Parathyroid adenoma (tissue), 2 donors: ENCODE measurements at regions not wholly inside any gene's neighbourhood (a gene's known extent, or its start where the extent isn't known, plus 50 kb on each side); places are given as distances from the start of the nearest gene placed in this dataset.

ENCODE experiments used
- H2AFZ ChIP-seq: fragments of 300-600 bp; sonication (generic); one replicate; pipeline ENCODE4 v1.7.0; 2017; ENCODE audit warnings: antibody characterized with exemption, mild to moderate bottlenecking
- H3K27ac ChIP-seq: fragments of 300-600 bp; sonication (generic); one replicate; pipeline ENCODE4 v1.7.0; 2017
- H3K27me3 ChIP-seq: fragments of 300-600 bp; sonication (generic); one replicate; pipeline ENCODE4 v1.7.0; 2017; ENCODE audit warnings: low read length; ENCODE audit not compliant: control insufficient read depth, insufficient read depth
- H3K36me3 ChIP-seq: fragments of 300-600 bp; sonication (generic); one replicate; pipeline ENCODE4 v1.7.0; 2017; ENCODE audit warnings: low read length; ENCODE audit not compliant: control insufficient read depth, insufficient read depth
- H3K4me1 ChIP-seq: fragments of 300-600 bp; sonication (generic); one replicate; pipeline ENCODE4 v1.7.0; 2017; ENCODE audit warnings: control low read depth
- H3K4me2 ChIP-seq: fragments of 300-600 bp; sonication (generic); one replicate; pipeline ENCODE4 v1.7.0; 2017; ENCODE audit warnings: low read length
- H3K4me3 ChIP-seq: fragments of 300-600 bp; sonication (generic); one replicate; pipeline ENCODE4 v1.7.0; 2017; ENCODE audit warnings: low read depth, low read length
- H3K79me2 ChIP-seq: fragments of 300-600 bp; sonication (generic); one replicate; pipeline ENCODE4 v1.7.0; 2017; ENCODE audit warnings: control low read depth
- H3K9ac ChIP-seq: fragments of 300-600 bp; sonication (generic); one replicate; pipeline ENCODE4 v1.7.0; 2017; ENCODE audit warnings: mild to moderate bottlenecking
- H3K9me3 ChIP-seq: fragments of 300-600 bp; sonication (generic); one replicate; pipeline ENCODE4 v1.7.0; 2017; ENCODE audit warnings: low read length; ENCODE audit not compliant: control insufficient read depth
- TF ChIP-seq, protein P1 (sequence below): fragments of 300-600 bp; sonication (generic); IDR thresholded peaks from one replicate; pipeline ENCODE4 v1.7.0; 2017; ENCODE audit warnings: antibody characterized with exemption, mild to moderate bottlenecking
- donor health status: primary hyperparathyroidism.

DNA sequence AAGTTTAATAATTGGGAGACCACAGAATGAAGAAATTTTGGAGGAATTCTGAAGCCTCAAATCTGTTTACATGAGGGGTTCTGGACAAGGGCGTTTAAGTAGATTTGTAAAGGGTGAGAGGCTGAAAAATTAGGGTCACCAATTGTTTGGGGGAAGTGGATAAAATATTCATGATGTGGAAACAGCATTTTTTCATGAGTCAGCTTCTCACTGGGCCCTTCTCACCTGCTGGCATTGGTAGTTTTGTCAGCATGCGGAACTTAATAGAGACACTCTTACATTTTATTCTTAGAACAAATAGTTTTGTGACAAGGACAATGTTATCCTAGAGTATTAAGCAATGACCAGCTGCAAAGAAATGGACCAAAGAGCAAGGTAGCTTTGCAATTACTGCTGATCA, 634.4 kb downstream of the LRFN5 start:
- TF ChIP-seq, protein P1, sequence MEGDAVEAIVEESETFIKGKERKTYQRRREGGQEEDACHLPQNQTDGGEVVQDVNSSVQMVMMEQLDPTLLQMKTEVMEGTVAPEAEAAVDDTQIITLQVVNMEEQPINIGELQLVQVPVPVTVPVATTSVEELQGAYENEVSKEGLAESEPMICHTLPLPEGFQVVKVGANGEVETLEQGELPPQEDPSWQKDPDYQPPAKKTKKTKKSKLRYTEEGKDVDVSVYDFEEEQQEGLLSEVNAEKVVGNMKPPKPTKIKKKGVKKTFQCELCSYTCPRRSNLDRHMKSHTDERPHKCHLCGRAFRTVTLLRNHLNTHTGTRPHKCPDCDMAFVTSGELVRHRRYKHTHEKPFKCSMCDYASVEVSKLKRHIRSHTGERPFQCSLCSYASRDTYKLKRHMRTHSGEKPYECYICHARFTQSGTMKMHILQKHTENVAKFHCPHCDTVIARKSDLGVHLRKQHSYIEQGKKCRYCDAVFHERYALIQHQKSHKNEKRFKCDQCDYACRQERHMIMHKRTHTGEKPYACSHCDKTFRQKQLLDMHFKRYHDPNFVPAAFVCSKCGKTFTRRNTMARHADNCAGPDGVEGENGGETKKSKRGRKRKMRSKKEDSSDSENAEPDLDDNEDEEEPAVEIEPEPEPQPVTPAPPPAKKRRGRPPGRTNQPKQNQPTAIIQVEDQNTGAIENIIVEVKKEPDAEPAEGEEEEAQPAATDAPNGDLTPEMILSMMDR: no peak
- Histone ChIP-seq H3K79me2 (no peaks in the 10 kb centered on the region), H2AFZ (no peak overlapping the region), H3K9ac (no peak overlapping the region), H3K36me3 (no peaks in the 10 kb centered on the region), H3K4me1 (no peaks in the 10 kb centered on the region), H3K4me3 (no peak overlapping the region), H3K4me2 (no peak overlapping the region), H3K9me3 (no peaks in the 10 kb centered on the region), H3K27me3 (no peaks in the 10 kb centered on the region), H3K27ac (no peak overlapping the region)

DNA sequence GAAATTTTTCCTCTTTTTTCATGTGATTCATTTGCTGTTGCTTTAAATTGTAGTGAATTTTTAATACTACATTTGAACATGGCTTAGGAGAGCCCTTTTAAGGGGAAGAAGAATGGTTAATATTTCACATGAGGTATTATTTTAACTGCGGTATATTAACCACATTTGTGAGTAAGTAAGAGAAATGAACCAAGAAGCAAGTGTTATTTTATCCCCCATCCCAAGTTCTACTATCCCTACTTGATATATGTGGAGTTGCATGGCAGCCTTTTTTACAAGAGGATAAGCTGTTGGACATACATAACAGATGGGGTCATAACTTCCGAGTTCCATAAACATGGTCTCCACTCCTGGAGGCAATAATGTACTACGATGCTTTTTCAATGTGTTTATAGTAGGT, 623.3 kb downstream of the LRFN5 start:
- Histone ChIP-seq H3K4me3 (no peak overlapping the region), H2AFZ (no peak overlapping the region), H3K9ac (no peak overlapping the region), H3K27ac (no peak overlapping the region), H3K27me3 (no peaks in the 10 kb centered on the region), H3K9me3 (no peaks in the 10 kb centered on the region), H3K79me2 (no peaks in the 10 kb centered on the region), H3K36me3 (no peaks in the 10 kb centered on the region), H3K4me2 (no peak overlapping the region), H3K4me1 (no peaks in the 10 kb centered on the region)
- TF ChIP-seq, protein P1: no peak

DNA sequence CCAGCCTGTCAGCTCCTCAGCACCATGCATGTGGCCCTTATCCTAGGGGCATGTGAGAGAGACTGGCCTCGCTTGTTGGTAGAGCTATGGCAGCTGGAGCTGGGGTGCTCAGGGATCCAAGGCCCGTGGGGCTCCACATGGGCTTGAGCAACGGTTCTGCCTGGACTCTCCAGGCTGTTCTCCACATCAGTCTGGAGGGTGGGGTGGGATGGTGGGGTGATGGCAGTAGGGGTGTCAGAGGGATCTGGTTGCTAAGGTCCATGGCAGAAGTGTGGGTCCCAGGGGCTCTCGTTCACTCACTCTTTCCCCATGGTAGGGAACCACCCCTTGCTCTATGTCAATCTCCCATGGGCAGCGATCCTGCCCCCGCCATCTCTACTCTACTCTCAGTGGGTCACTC, 622.6 kb downstream of the LRFN5 start:
- TF ChIP-seq, protein P1: no peak
- H3K27me3 ChIP-seq: no peaks in the 10 kb centered on the region

DNA sequence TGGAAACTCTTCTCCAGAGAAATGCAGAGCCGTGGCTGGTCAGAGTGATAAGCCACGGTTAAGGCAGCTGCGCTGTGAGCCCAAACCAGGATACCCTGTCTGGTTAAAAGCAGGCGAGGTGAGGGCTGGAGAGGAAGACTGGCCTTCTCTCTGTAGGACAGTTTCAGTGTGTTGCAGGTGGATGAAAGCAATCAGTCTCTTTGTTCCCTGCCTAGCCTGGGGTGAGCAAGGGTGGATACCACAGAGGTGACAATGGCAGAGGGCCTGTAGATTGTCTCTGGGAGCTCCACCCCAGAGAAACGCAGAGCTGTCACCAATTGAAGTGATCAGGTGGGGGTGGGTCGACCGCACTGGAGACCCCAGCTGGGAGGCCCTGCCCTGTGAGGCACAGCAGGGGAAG, 621.9 kb downstream of the LRFN5 start:
- no peak overlapping the region for H3K9ac ChIP-seq
- no peak overlapping the region for H2AFZ ChIP-seq
- no peaks in the 10 kb centered on the region for H3K4me1 ChIP-seq
- H3K79me2 ChIP-seq: no peaks in the 10 kb centered on the region
- TF ChIP-seq, protein P1: no peak
- no peak overlapping the region for H3K4me3 ChIP-seq
- H3K9me3 ChIP-seq: no peaks in the 10 kb centered on the region
- H3K27me3 ChIP-seq: no peaks in the 10 kb centered on the region
- H3K36me3 ChIP-seq: no peaks in the 10 kb centered on the region
- H3K27ac ChIP-seq: no peak overlapping the region
- no peak overlapping the region for H3K4me2 ChIP-seq

More for the DNA sequence above, 622.6 kb downstream of the LRFN5 start:
- Histone ChIP-seq H3K27ac (no peak overlapping the region), H3K4me3 (no peak overlapping the region), H3K36me3 (no peaks in the 10 kb centered on the region), H3K4me1 (no peaks in the 10 kb centered on the region), H3K9me3 (no peaks in the 10 kb centered on the region), H3K9ac (no peak overlapping the region), H2AFZ (no peak overlapping the region), H3K79me2 (no peaks in the 10 kb centered on the region), H3K4me2 (no peak overlapping the region)

DNA sequence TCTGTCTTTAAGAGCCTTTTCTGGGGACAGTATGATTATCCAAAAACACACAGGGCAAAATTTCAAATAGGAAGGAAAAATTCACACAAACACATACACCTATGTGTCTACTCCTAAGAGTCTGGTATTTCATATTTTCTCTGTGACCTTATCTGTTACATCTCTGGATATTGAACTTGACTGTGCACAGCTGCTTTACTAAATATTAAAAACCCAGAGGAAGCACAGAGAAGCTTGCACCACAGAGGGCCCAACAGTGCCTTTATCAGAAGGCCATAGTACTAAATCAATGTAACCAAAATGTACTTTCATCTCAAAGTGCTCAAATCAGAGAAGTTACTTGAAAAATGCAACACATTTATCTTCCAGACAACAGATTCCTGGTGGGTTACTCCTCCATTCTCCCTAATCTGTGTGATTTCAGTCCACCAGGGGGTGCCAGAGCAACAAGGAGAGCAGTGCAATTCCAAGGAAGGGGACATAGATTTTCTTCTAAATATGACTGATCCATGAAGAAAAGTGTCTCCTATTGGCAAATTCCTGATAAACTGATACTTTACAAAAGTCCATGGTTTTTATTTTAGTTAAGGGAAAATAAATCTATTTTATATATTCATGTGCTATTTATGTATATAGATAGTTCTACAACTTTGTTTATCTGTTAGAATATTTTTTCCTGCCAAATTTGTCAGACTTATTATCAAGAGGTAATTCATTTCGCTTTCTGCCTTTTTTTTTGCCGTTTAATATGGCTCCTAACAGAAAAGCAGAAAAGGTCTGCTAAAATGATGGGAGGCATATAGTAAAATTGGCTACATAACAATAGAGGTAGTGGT, 617.6 kb downstream of the LRFN5 start:
- Histone ChIP-seq H3K4me1 (no peaks in the 10 kb centered on the region), H3K9me3 (no peaks in the 10 kb centered on the region), H3K27me3 (no peaks in the 10 kb centered on the region), H3K4me3 (no peak overlapping the region), H3K27ac (no peak overlapping the region), H3K9ac (no peak overlapping the region), H2AFZ (no peak overlapping the region), H3K79me2 (no peaks in the 10 kb centered on the region), H3K4me2 (no peak overlapping the region), H3K36me3 (no peaks in the 10 kb centered on the region)
- TF ChIP-seq, protein P1: peak; percentile 78
